Ishikawa (cell line): ENCODE measurements at regions not wholly inside any gene's neighbourhood (a gene's known extent, or its start where the extent isn't known, plus 50 kb on each side); places are given as distances from the start of the nearest gene placed in this dataset.

Source experiments
- CEBPB ChIP-seq: IDR thresholded peaks from 2 replicates; pipeline ENCODE4 v1.6.1; 2012
- CREB1 ChIP-seq: IDR thresholded peaks from 2 replicates; pipeline ENCODE4 v1.6.1; 2012; ENCODE audit warnings: low read depth
- EGR1 ChIP-seq: IDR thresholded peaks from 2 replicates; pipeline ENCODE4 v1.6.1; 2012
- EP300 ChIP-seq: IDR thresholded peaks from 2 replicates; pipeline ENCODE4 v1.6.1; 2012; ENCODE audit warnings: borderline replicate concordance
- FOXM1 ChIP-seq: IDR thresholded peaks from 2 replicates; pipeline ENCODE4 v1.6.1; 2012; ENCODE audit warnings: low read depth, borderline replicate concordance
- NFIC ChIP-seq: IDR thresholded peaks from 2 replicates; pipeline ENCODE4 v1.6.1; 2012
- RAD21 ChIP-seq: IDR thresholded peaks from 2 replicates; pipeline ENCODE4 v1.6.1; 2012; ENCODE audit warnings: low read depth
- REST ChIP-seq: IDR thresholded peaks from 2 replicates; pipeline ENCODE4 v1.6.1; 2012; ENCODE audit warnings: low read depth, mild to moderate bottlenecking
- TAF1 ChIP-seq: IDR thresholded peaks from 2 replicates; pipeline ENCODE4 v1.6.1; 2012; ENCODE audit warnings: low read depth, mild to moderate bottlenecking
- USF1 ChIP-seq: IDR thresholded peaks from 2 replicates; pipeline ENCODE4 v1.6.1; 2012
- YY1 ChIP-seq: IDR thresholded peaks from 2 replicates; pipeline ENCODE4 v1.6.1; 2012; ENCODE audit warnings: low read depth

- TF ChIP-seq EP300 (0 out of 2 replicates have a peak, but pooled peaks have one; percentile 18), YY1 (no peak), TAF1 (no peak), EGR1 (no peak), REST (no peak), FOXM1 (no peak), RAD21 (no peak), NFIC (no peak), CREB1 (no peak), CEBPB (no peak), USF1 (no peak)
Measured at GRCh38 chr7:142381727-142382390, 124.0 kb upstream of the PRSS58 start.
